Mesenchymal stem cell (in vitro differentiated cells and primary cell): ENCODE measurements at regions not wholly inside any gene's neighbourhood (a gene's known extent, or its start where the extent isn't known, plus 50 kb on each side); places are given as distances from the start of the nearest gene placed in this dataset.

Source experiments
- DNase-seq: peaks from one replicate; pipeline ENCODE4 v3.0.0-alpha.2; 2013
- H2AFZ ChIP-seq: one replicate; pipeline ENCODE4 v1.6.1; 2013; ENCODE audit warnings: low read depth, mild to moderate bottlenecking, control low read depth, inconsistent platforms, low read length, moderate library complexity
- H2AK5ac ChIP-seq: 2 replicates; pipeline ENCODE4 v1.6.1; 2013; ENCODE audit warnings: low read length, moderate library complexity, mild to moderate bottlenecking, inconsistent platforms; ENCODE audit not compliant: severe bottlenecking
- H2BK120ac ChIP-seq: one replicate; pipeline ENCODE4 v1.6.1; 2013; ENCODE audit warnings: low read depth, mild to moderate bottlenecking, inconsistent platforms, low read length, moderate library complexity
- H2BK12ac ChIP-seq, 2 experiments: one replicate each; pipeline ENCODE4 v1.6.1; 2013; ENCODE audit warnings: inconsistent platforms in 2 of 2, low read length in 2 of 2, mild to moderate bottlenecking in 2 of 2, moderate library complexity in 2 of 2, control low read depth in 1 of 2
- H2BK15ac ChIP-seq: one replicate; pipeline ENCODE4 v1.6.1; 2013; ENCODE audit warnings: mild to moderate bottlenecking, low read depth, inconsistent platforms; ENCODE audit not compliant: poor library complexity, severe bottlenecking
- H2BK5ac ChIP-seq: 2 replicates; pipeline ENCODE4 v1.6.1; 2013; ENCODE audit warnings: low read depth, mild to moderate bottlenecking, low read length, control low read depth, inconsistent platforms; ENCODE audit not compliant: poor library complexity, severe bottlenecking
- H3K14ac ChIP-seq, 2 experiments: one replicate each; pipeline ENCODE4 v1.6.1; 2013; ENCODE audit warnings: inconsistent platforms in 2 of 2, low read length in 2 of 2, control low read depth in 1 of 2, mild to moderate bottlenecking in 1 of 2, moderate library complexity in 1 of 2
- H3K18ac ChIP-seq, 2 experiments: one replicate each; pipeline ENCODE4 v1.6.1; 2013; ENCODE audit warnings: inconsistent platforms in 2 of 2, low read length in 2 of 2, control low read depth in 1 of 2, low read depth in 1 of 2, mild to moderate bottlenecking in 1 of 2
- H3K23ac ChIP-seq, 2 experiments: one replicate each; pipeline ENCODE4 v1.6.1; 2013; ENCODE audit warnings: inconsistent platforms in 2 of 2, low read length in 2 of 2, mild to moderate bottlenecking in 2 of 2, moderate library complexity in 2 of 2, control low read depth in 1 of 2
- H3K27ac ChIP-seq: 2 replicates; pipeline ENCODE4 v1.5.1; 2013; ENCODE audit warnings: mild to moderate bottlenecking, moderate library complexity, low read length, control low read depth, inconsistent platforms; ENCODE audit not compliant: poor library complexity, severe bottlenecking
- H3K27me3 ChIP-seq, 2 experiments: 2 replicates each; pipeline versions ENCODE4 v1.6.1 to v1.7.0; 2013; ENCODE audit warnings: low read length in 2 of 2, mild to moderate bottlenecking in 2 of 2, moderate library complexity in 2 of 2, control low read depth in 1 of 2, inconsistent platforms in 1 of 2; ENCODE audit not compliant: control insufficient read depth in 1 of 2, insufficient read depth in 1 of 2
- H3K36me3 ChIP-seq, 2 experiments: 2 replicates each; pipeline versions ENCODE4 v1.6.1 to v1.7.0; 2013; ENCODE audit warnings: low read length in 2 of 2, control low read depth in 1 of 2, inconsistent platforms in 1 of 2, low read depth in 1 of 2, mild to moderate bottlenecking in 1 of 2; ENCODE audit not compliant: insufficient read depth in 2 of 2, control insufficient read depth in 1 of 2
- H3K4ac ChIP-seq, 2 experiments: one replicate each; pipeline ENCODE4 v1.6.1; 2013; ENCODE audit warnings: inconsistent platforms in 2 of 2, low read length in 2 of 2, mild to moderate bottlenecking in 2 of 2, moderate library complexity in 2 of 2, control low read depth in 1 of 2, low read depth in 1 of 2
- H3K4me1 ChIP-seq: 2 replicates; pipeline ENCODE4 v1.6.1; 2013; ENCODE audit warnings: low read depth, low read length, control low read depth; ENCODE audit not compliant: control insufficient read depth, insufficient read depth
- H3K4me2 ChIP-seq: 2 replicates; pipeline ENCODE4 v1.6.1; 2013; ENCODE audit warnings: low read length, mild to moderate bottlenecking, inconsistent platforms; ENCODE audit not compliant: poor library complexity, severe bottlenecking
- H3K4me3 ChIP-seq, 2 experiments: 2 replicates each; pipeline versions ENCODE4 v1.5.1 to v1.7.0; 2013; ENCODE audit warnings: low read length in 2 of 2, mild to moderate bottlenecking in 2 of 2, control low read depth in 1 of 2, low read depth in 1 of 2; ENCODE audit not compliant: insufficient read depth in 1 of 2
- H3K79me1 ChIP-seq: replicated peaks from 2 replicates; pipeline ENCODE4 v1.6.1; 2013; ENCODE audit warnings: mild to moderate bottlenecking, control low read depth, low read length, inconsistent platforms; ENCODE audit not compliant: poor library complexity, severe bottlenecking
- H3K9ac ChIP-seq: 2 replicates; pipeline ENCODE4 v1.7.0; 2013; ENCODE audit warnings: mild to moderate bottlenecking, low read length, moderate library complexity
- H3K9me3 ChIP-seq: 2 replicates; pipeline ENCODE4 v1.7.0; 2013; ENCODE audit warnings: mild to moderate bottlenecking, low read length; ENCODE audit not compliant: control insufficient read depth
- H4K8ac ChIP-seq: one replicate; pipeline ENCODE4 v1.6.1; 2013; ENCODE audit warnings: inconsistent platforms, mild to moderate bottlenecking, low read length, moderate library complexity
- H4K91ac ChIP-seq: one replicate; pipeline ENCODE4 v1.6.1; 2013; ENCODE audit warnings: mild to moderate bottlenecking, low read length, inconsistent platforms
- WGBS: methylation state at CpG from one replicate; pipeline ENCODE4 v1.1.7; 2013; ENCODE audit warnings: mixed read lengths; 5-methylcytosine and 5-hydroxymethylcytosine counted together

GRCh38 chr1:29555043-29555620 lies 318.8 kb downstream of the PTPRU start:
- no peak overlapping the region for H3K9ac ChIP-seq
- 97% methylated on average over 9 of the region's 10 CpGs for WGBS
- no peak overlapping the region for H3K18ac ChIP-seq
- no peak overlapping the region for H4K91ac ChIP-seq
- H3K4ac ChIP-seq: no peak overlapping the region
- H3K4me2 ChIP-seq: no peak overlapping the region
- no peak overlapping the region for H2BK5ac ChIP-seq
- no peak for DNase-seq
- H2AK5ac ChIP-seq: no peak overlapping the region
- no peak overlapping the region for H2BK12ac ChIP-seq
- H3K4me3 ChIP-seq: no peak overlapping the region
- no peaks in the 10 kb centered on the region for H3K9me3 ChIP-seq
- H3K4me1 ChIP-seq: no peaks in the 10 kb centered on the region
- no peak overlapping the region for H4K8ac ChIP-seq
- no peak overlapping the region for H2AFZ ChIP-seq
- H3K27me3 ChIP-seq: peaks cover 0 to 36% of the 10 kb centered on the region in 2 experiments
- no peak overlapping the region for H3K23ac ChIP-seq
- H3K27ac ChIP-seq: no peak overlapping the region
- H3K36me3 ChIP-seq: no peaks in the 10 kb centered on the region
- no peak overlapping the region for H3K14ac ChIP-seq
- H2BK15ac ChIP-seq: no peak overlapping the region
- no peaks in the 10 kb centered on the region for H3K79me1 ChIP-seq
- H2BK120ac ChIP-seq: no peak overlapping the region

GRCh38 chr1:29554208-29554778 lies 318.0 kb downstream of the PTPRU start:
- Histone ChIP-seq H3K27me3 (peaks cover 0 to 37% of the 10 kb centered on the region in 2 experiments), H3K36me3 (no peaks in the 10 kb centered on the region), H3K18ac (no peak overlapping the region), H3K23ac (no peak overlapping the region), H3K4me2 (no peak overlapping the region), H3K4me1 (no peaks in the 10 kb centered on the region), H2BK120ac (no peak overlapping the region), H3K4ac (no peak overlapping the region), H3K79me1 (no peaks in the 10 kb centered on the region), H2BK15ac (no peak overlapping the region), H4K91ac (peak overlapping the region; percentile 43), H2AK5ac (no peak overlapping the region), H3K9me3 (no peaks in the 10 kb centered on the region), H3K27ac (no peak overlapping the region), H3K9ac (no peak overlapping the region), H4K8ac (no peak overlapping the region), H3K4me3 (no peak overlapping the region), H2BK12ac (no peak overlapping the region), H3K14ac (no peak overlapping the region), H2BK5ac (no peak overlapping the region), H2AFZ (no peak overlapping the region)
- DNase-seq: no peak
- 75% methylated on average over 2 of the region's 2 CpGs for WGBS

- Histone ChIP-seq H2BK12ac (no peak overlapping the region), H3K4me2 (no peak overlapping the region), H3K79me1 (no peaks in the 10 kb centered on the region), H3K27me3 (peaks cover 0 to 30% of the 10 kb centered on the region in 2 experiments), H3K18ac (no peak overlapping the region), H3K36me3 (no peaks in the 10 kb centered on the region), H2AFZ (no peak overlapping the region), H4K91ac (no peak overlapping the region), H2AK5ac (no peak overlapping the region), H3K4ac (no peak overlapping the region), H4K8ac (no peak overlapping the region), H3K4me1 (no peaks in the 10 kb centered on the region), H3K27ac (no peak overlapping the region), H3K9ac (no peak overlapping the region), H2BK120ac (no peak overlapping the region), H2BK15ac (no peak overlapping the region), H3K14ac (no peak overlapping the region), H3K4me3 (no peak overlapping the region), H2BK5ac (no peak overlapping the region), H3K9me3 (no peaks in the 10 kb centered on the region), H3K23ac (no peak overlapping the region)
- no peak for DNase-seq
- WGBS: 84% methylated on average over 21 of the region's 21 CpGs
Measured at GRCh38 chr1:29551123-29551936, 315.0 kb downstream of the PTPRU start.

- no peaks in the 10 kb centered on the region for H3K79me1 ChIP-seq
- no peak overlapping the region for H4K91ac ChIP-seq
- no peaks in the 10 kb centered on the region for H3K36me3 ChIP-seq
- no peak overlapping the region for H3K4ac ChIP-seq
- no peak overlapping the region for H3K23ac ChIP-seq
- H3K4me1 ChIP-seq: no peaks in the 10 kb centered on the region
- H2BK120ac ChIP-seq: no peak overlapping the region
- no peak overlapping the region for H2AFZ ChIP-seq
- no peak overlapping the region for H3K14ac ChIP-seq
- no peak overlapping the region for H2BK12ac ChIP-seq
- peaks cover 0 to 26% of the 10 kb centered on the region in 2 experiments for H3K27me3 ChIP-seq
- no peak overlapping the region for H4K8ac ChIP-seq
- H2BK15ac ChIP-seq: no peak overlapping the region
- H3K9ac ChIP-seq: no peak overlapping the region
- H3K18ac ChIP-seq: no peak overlapping the region
- H3K4me3 ChIP-seq: no peak overlapping the region
- no peak overlapping the region for H3K4me2 ChIP-seq
- WGBS: 85% methylated on average over 19 of the region's 19 CpGs
- no peak overlapping the region for H2BK5ac ChIP-seq
- no peak overlapping the region for H2AK5ac ChIP-seq
- no peaks in the 10 kb centered on the region for H3K9me3 ChIP-seq
- no peak overlapping the region for H3K27ac ChIP-seq
- no peak for DNase-seq
Measured at GRCh38 chr1:29550119-29550841, 314.0 kb downstream of the PTPRU start.
